GM23338 (cell line): ENCODE measurements at regions not wholly inside any gene's neighbourhood (a gene's known extent, or its start where the extent isn't known, plus 50 kb on each side); places are given as distances from the start of the nearest gene placed in this dataset.

Experiments
- ATAC-seq: fragments of 200-7000 bp; cut with Tn5 transposase; 3 replicates; pipeline ENCODE4 v1.9.1; 2020
- DNase-seq: peaks from one replicate; pipeline ENCODE4 v3.0.0-alpha.2; 2015; ENCODE audit warnings: low spot score
- H2AFZ ChIP-seq: fragments of 200-600 bp; sonication (generic); 2 replicates; pipeline ENCODE4 v1.8.0; 2016; ENCODE audit warnings: antibody characterized with exemption, mild to moderate bottlenecking, moderate library complexity
- H3F3A ChIP-seq: fragments of 200-600 bp; sonication (generic); replicated peaks from 2 replicates; pipeline ENCODE4 v1.8.0; 2017; ENCODE audit warnings: antibody characterized with exemption, mixed run types, low read depth
- H3K27ac ChIP-seq: fragments of 200-600 bp; sonication (generic); 2 replicates; pipeline ENCODE4 v1.6.1; 2016; ENCODE audit warnings: low read depth
- H3K27me3 ChIP-seq: fragments of 200-600 bp; sonication (generic); 2 replicates; pipeline ENCODE4 v1.8.0; 2016; ENCODE audit warnings: mild to moderate bottlenecking, mixed run types, moderate library complexity; ENCODE audit not compliant: insufficient read depth
- H3K36me3 ChIP-seq: fragments of 200-600 bp; sonication (generic); 2 replicates; pipeline ENCODE4 v1.8.0; 2016; ENCODE audit warnings: mild to moderate bottlenecking; ENCODE audit not compliant: insufficient read depth
- H3K4me1 ChIP-seq: fragments of 200-600 bp; sonication (generic); 2 replicates; pipeline ENCODE4 v1.8.0; 2016; ENCODE audit warnings: mild to moderate bottlenecking, moderate library complexity; ENCODE audit not compliant: insufficient read depth
- H3K4me2 ChIP-seq: fragments of 200-600 bp; sonication (generic); 2 replicates; pipeline ENCODE4 v1.7.1; 2017; ENCODE audit warnings: mixed run types
- H3K4me3 ChIP-seq: fragments of 200-600 bp; sonication (generic); 2 replicates; pipeline ENCODE4 v1.6.1; 2016; ENCODE audit warnings: mixed run types
- H3K79me2 ChIP-seq: fragments of 200-600 bp; sonication (generic); replicated peaks from 2 replicates; pipeline ENCODE4 v1.8.0; 2017; ENCODE audit warnings: mild to moderate bottlenecking; ENCODE audit not compliant: insufficient read depth
- H3K9me2 ChIP-seq: fragments of 200-600 bp; sonication (generic); 2 replicates; pipeline ENCODE4 v1.8.0; 2017; ENCODE audit not compliant: insufficient read depth
- H4K20me1 ChIP-seq: fragments of 200-600 bp; sonication (generic); replicated peaks from 2 replicates; pipeline ENCODE4 v1.8.0; 2017; ENCODE audit warnings: mild to moderate bottlenecking; ENCODE audit not compliant: insufficient read depth
- H3K27ac Mint-ChIP-seq: 2 replicates; pipeline ENCODE4 v1.8.0; 2020; ENCODE audit warnings: inconsistent platforms, mild to moderate bottlenecking, moderate library complexity, mixed read lengths
- H3K27me3 Mint-ChIP-seq: 3 replicates; pipeline ENCODE4 v1.8.0; 2022; ENCODE audit warnings: low read depth, mild to moderate bottlenecking, moderate library complexity, mixed read lengths, inconsistent platforms; ENCODE audit not compliant: insufficient read depth, poor library complexity
- H3K36me3 Mint-ChIP-seq: 3 replicates; pipeline ENCODE4 v1.8.0; 2021; ENCODE audit warnings: low read depth, mild to moderate bottlenecking, inconsistent platforms, moderate library complexity, mixed read lengths
- H3K4me1 Mint-ChIP-seq: 3 replicates; pipeline ENCODE4 v1.8.0; 2020; ENCODE audit warnings: mild to moderate bottlenecking, inconsistent platforms, mixed read lengths
- H3K4me3 Mint-ChIP-seq: 3 replicates; pipeline ENCODE4 v1.8.0; 2021; ENCODE audit warnings: moderate library complexity, mild to moderate bottlenecking, inconsistent platforms, mixed read lengths
- H3K9me3 Mint-ChIP-seq: 3 replicates; pipeline ENCODE4 v1.8.0; 2020; ENCODE audit warnings: moderate library complexity, mild to moderate bottlenecking, inconsistent platforms, mixed read lengths
- CREB1 ChIP-seq: fragments of 250-450 bp; sonication (Bioruptor Pico); IDR thresholded peaks from 2 replicates; pipeline ENCODE4 v1.5.0; 2020; ENCODE audit warnings: low read depth, mild to moderate bottlenecking, moderate library complexity
- CTCF ChIP-seq, 2 experiments: fragments of 200-600 bp in 1 of 2; sonication (generic) in 1 of 2; conservative IDR thresholded peaks; 2 replicates each; pipeline versions ENCODE4 v1.5.1 to v1.6.1; 2016 to 2017; ENCODE audit warnings: antibody characterized with exemption in 2 of 2, low read depth in 2 of 2, mild to moderate bottlenecking in 2 of 2, moderate library complexity in 1 of 2
- ETS1 ChIP-seq: IDR thresholded peaks from 2 replicates; pipeline ENCODE4 v1.6.1; 2016; ENCODE audit warnings: antibody characterized with exemption
- EZH2 ChIP-seq: fragments of 200-600 bp; sonication (generic); IDR thresholded peaks from one replicate; pipeline ENCODE4 v1.8.0; 2017; ENCODE audit warnings: antibody characterized with exemption, mild to moderate bottlenecking, low read depth; ENCODE audit not compliant: unreplicated experiment
- EZH2phosphoT487 ChIP-seq: fragments of 200-600 bp; sonication (generic); IDR thresholded peaks from one replicate; pipeline ENCODE4 v1.8.1; 2018; ENCODE audit warnings: antibody characterized with exemption; ENCODE audit not compliant: unreplicated experiment
- JUNB ChIP-seq: IDR thresholded peaks from one replicate; pipeline ENCODE4 v1.6.1; 2016; ENCODE audit warnings: antibody characterized with exemption; ENCODE audit not compliant: unreplicated experiment
- NANOG ChIP-seq: IDR thresholded peaks from 2 replicates; pipeline ENCODE4 v1.6.1; 2016; ENCODE audit warnings: antibody characterized with exemption, borderline replicate concordance
- POLR2AphosphoS5 ChIP-seq: IDR thresholded peaks from 2 replicates; pipeline ENCODE4 v1.6.1; 2016; ENCODE audit warnings: antibody characterized with exemption, low read depth
- REST ChIP-seq: IDR thresholded peaks from one replicate; pipeline ENCODE4 v1.6.1; 2018; ENCODE audit warnings: antibody characterized with exemption; ENCODE audit not compliant: unreplicated experiment
- STAT1 ChIP-seq: IDR thresholded peaks from one replicate; pipeline ENCODE4 v1.6.1; 2016; ENCODE audit warnings: antibody characterized with exemption; ENCODE audit not compliant: unreplicated experiment
- ZNF114 ChIP-seq: fragments of 250-450 bp; sonication (Bioruptor Pico); IDR thresholded peaks from 2 replicates; pipeline ENCODE4 v1.5.0; 2020; ENCODE audit warnings: mild to moderate bottlenecking, moderate library complexity
- ZNF331 ChIP-seq: fragments of 250-450 bp; sonication (Bioruptor Pico); IDR thresholded peaks from 2 replicates; pipeline ENCODE4 v1.5.0; 2020; ENCODE audit warnings: low read depth, mild to moderate bottlenecking, moderate library complexity
- TF ChIP-seq, protein P1 (sequence below): fragments of 250-450 bp; sonication (Bioruptor Pico); IDR thresholded peaks from 2 replicates; pipeline ENCODE4 v1.5.0; 2020; ENCODE audit warnings: mild to moderate bottlenecking, moderate library complexity

DNA sequence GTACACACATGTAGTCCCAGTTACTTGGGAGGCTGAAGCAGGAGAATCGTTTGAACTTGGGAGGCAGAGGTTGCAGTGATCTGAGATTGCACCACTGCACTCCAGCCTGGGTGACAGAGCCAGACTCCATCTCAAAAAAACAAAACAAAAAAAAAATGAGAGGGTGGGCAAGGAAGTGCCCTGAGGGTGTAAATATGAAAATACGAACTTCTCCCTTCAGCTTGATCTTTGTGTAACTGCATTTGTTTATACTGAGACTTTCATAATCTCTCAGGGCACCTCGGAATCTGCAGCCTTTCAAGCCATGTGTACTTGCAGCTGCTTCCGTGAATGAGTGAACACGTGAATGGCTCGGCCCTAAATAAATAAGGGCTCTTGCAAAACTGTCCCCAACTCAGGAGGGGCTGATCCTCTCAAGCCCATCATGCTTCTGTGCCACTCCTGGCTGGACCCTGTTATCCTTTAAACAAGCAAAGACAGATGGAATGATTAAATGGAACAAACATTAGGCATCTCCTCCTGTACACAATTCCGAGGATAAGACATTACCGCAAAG, 96.8 kb downstream of the BOD1L2 start:
- Histone ChIP-seq H3K27me3 (no peaks in the 10 kb centered on the region), H3F3A (no peaks in the 10 kb centered on the region), H3K4me3 (no peak overlapping the region), H3K79me2 (no peaks in the 10 kb centered on the region), H2AFZ (no peak overlapping the region), H3K36me3 (no peaks in the 10 kb centered on the region), H3K27ac (no peak overlapping the region), H3K9me2 (0 out of 2 replicates have a peak, but pooled peaks cover 2% of the 10 kb centered on the region), H3K4me2 (no peak overlapping the region), H3K4me1 (no peaks in the 10 kb centered on the region), H4K20me1 (no peaks in the 10 kb centered on the region; the same call in 1 of the 2 replicates)
- H3K9me3 Mint-ChIP-seq, result no peaks in the 10 kb centered on the region
- TF ChIP-seq JUNB, result no peak
- no peak for TF ChIP-seq CREB1 (CRISPR knock-in tag)
- no peak for TF ChIP-seq REST
- TF ChIP-seq ZNF331 (CRISPR knock-in tag), result no peak
- no peak for TF ChIP-seq CTCF (conservative IDR thresholded peaks at IDR 0.05; ENCODE audit: low read depth in 2 of 2)
- TF ChIP-seq, protein P1, sequence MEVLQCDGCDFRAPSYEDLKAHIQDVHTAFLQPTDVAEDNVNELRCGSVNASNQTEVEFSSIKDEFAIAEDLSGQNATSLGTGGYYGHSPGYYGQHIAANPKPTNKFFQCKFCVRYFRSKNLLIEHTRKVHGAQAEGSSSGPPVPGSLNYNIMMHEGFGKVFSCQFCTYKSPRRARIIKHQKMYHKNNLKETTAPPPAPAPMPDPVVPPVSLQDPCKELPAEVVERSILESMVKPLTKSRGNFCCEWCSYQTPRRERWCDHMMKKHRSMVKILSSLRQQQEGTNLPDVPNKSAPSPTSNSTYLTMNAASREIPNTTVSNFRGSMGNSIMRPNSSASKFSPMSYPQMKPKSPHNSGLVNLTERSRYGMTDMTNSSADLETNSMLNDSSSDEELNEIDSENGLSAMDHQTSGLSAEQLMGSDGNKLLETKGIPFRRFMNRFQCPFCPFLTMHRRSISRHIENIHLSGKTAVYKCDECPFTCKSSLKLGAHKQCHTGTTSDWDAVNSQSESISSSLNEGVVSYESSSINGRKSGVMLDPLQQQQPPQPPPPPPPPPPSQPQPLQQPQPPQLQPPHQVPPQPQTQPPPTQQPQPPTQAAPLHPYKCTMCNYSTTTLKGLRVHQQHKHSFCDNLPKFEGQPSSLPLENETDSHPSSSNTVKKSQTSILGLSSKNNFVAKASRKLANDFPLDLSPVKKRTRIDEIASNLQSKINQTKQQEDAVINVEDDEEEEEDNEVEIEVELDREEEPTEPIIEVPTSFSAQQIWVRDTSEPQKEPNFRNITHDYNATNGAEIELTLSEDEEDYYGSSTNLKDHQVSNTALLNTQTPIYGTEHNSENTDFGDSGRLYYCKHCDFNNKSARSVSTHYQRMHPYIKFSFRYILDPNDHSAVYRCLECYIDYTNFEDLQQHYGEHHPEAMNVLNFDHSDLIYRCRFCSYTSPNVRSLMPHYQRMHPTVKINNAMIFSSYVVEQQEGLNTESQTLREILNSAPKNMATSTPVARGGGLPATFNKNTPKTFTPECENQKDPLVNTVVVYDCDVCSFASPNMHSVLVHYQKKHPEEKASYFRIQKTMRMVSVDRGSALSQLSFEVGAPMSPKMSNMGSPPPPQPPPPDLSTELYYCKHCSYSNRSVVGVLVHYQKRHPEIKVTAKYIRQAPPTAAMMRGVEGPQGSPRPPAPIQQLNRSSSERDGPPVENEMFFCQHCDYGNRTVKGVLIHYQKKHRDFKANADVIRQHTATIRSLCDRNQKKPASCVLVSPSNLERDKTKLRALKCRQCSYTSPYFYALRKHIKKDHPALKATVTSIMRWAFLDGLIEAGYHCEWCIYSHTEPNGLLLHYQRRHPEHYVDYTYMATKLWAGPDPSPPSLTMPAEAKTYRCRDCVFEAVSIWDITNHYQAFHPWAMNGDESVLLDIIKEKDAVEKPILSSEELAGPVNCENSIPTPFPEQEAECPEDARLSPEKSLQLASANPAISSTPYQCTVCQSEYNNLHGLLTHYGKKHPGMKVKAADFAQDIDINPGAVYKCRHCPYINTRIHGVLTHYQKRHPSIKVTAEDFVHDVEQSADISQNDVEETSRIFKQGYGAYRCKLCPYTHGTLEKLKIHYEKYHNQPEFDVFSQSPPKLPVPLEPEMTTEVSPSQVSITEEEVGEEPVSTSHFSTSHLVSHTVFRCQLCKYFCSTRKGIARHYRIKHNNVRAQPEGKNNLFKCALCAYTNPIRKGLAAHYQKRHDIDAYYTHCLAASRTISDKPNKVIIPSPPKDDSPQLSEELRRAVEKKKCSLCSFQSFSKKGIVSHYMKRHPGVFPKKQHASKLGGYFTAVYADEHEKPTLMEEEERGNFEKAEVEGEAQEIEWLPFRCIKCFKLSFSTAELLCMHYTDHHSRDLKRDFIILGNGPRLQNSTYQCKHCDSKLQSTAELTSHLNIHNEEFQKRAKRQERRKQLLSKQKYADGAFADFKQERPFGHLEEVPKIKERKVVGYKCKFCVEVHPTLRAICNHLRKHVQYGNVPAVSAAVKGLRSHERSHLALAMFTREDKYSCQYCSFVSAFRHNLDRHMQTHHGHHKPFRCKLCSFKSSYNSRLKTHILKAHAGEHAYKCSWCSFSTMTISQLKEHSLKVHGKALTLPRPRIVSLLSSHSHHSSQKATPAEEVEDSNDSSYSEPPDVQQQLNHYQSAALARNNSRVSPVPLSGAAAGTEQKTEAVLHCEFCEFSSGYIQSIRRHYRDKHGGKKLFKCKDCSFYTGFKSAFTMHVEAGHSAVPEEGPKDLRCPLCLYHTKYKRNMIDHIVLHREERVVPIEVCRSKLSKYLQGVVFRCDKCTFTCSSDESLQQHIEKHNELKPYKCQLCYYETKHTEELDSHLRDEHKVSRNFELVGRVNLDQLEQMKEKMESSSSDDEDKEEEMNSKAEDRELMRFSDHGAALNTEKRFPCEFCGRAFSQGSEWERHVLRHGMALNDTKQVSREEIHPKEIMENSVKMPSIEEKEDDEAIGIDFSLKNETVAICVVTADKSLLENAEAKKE (CRISPR knock-in tag), result no peak
- TF ChIP-seq STAT1, result no peak
- no peak for TF ChIP-seq ZNF114 (CRISPR knock-in tag)
- TF ChIP-seq EZH2, result no peak
- TF ChIP-seq NANOG, result no peak
- TF ChIP-seq EZH2phosphoT487, result no peak
- TF ChIP-seq ETS1, result no peak
- TF ChIP-seq POLR2AphosphoS5, result no peak
- no peak for ATAC-seq
- no peak overlapping the region for H3K4me3 Mint-ChIP-seq
- H3K27ac Mint-ChIP-seq, result no peak overlapping the region
- H3K27me3 Mint-ChIP-seq, result peaks cover 1% of the 10 kb centered on the region
- DNase-seq, result no peak
- no peaks in the 10 kb centered on the region for H3K4me1 Mint-ChIP-seq
- H3K36me3 Mint-ChIP-seq, result no peaks in the 10 kb centered on the region
